ENCODE measurements at regions not wholly inside any gene's neighbourhood (a gene's known extent, or its start where the extent isn't known, plus 50 kb on each side); places are given as distances from the start of the nearest gene placed in this dataset.

DNA sequence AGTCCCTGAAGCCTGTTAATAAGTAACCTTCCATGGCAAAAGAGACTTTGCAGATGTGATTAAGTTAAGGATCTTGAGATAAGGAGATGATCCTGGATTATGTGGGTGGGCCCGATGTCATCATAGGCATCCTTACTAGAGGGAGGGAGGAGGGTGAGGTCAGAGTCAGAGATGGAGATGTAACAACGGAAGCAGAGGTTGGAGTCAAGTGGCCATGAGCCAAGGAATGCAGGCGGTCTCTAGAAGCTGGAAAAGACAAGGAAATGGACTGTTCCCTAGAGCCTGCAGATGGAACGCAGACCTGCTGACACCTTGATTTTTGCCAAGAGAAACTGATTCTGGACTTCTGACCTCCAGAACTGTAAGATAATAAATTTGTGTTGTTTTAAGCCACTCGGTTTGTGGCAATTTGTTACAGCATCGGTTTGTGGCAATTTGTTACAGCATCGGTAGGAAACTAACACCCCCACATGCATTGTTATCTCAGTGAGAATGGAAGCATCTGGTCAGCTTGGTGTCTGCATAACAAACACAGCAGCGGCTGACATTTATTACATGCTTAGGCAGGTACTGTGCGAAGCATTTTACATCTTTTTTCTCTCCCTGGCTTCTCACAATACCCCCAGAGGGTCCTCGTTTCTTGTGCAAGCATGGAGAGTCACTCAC is 55.6 kb downstream of the CLDN34 start:
- TF ChIP-seq EP300 (IDR thresholded peaks at IDR 0.05): no peak
- TF ChIP-seq, protein P1, sequence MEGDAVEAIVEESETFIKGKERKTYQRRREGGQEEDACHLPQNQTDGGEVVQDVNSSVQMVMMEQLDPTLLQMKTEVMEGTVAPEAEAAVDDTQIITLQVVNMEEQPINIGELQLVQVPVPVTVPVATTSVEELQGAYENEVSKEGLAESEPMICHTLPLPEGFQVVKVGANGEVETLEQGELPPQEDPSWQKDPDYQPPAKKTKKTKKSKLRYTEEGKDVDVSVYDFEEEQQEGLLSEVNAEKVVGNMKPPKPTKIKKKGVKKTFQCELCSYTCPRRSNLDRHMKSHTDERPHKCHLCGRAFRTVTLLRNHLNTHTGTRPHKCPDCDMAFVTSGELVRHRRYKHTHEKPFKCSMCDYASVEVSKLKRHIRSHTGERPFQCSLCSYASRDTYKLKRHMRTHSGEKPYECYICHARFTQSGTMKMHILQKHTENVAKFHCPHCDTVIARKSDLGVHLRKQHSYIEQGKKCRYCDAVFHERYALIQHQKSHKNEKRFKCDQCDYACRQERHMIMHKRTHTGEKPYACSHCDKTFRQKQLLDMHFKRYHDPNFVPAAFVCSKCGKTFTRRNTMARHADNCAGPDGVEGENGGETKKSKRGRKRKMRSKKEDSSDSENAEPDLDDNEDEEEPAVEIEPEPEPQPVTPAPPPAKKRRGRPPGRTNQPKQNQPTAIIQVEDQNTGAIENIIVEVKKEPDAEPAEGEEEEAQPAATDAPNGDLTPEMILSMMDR (IDR thresholded peaks at IDR 0.05): no peak
- no peak for TF ChIP-seq POLR2AphosphoS5 (IDR thresholded peaks at IDR 0.05)
